Transverse colon (tissue), 4 donors: ENCODE measurements at regions not wholly inside any gene's neighbourhood (a gene's known extent, or its start where the extent isn't known, plus 50 kb on each side); places are given as distances from the start of the nearest gene placed in this dataset.

Experiments used
- DNase-seq: peaks from one replicate; pipeline ENCODE4 v3.0.0-alpha.2; 2019
- H3K27ac ChIP-seq, 4 donors: fragments of 200-600 bp; sonication (generic); 2 replicates each; pipeline ENCODE4 v1.5.1; 2016 to 2018; ENCODE audit warnings: inconsistent platforms in 4 of 4
- H3K27me3 ChIP-seq: fragments of 200-600 bp; sonication (generic); 2 replicates; pipeline ENCODE4 v1.5.1; 2017; ENCODE audit warnings: inconsistent platforms
- H3K36me3 ChIP-seq, 4 donors: fragments of 200-600 bp; sonication (generic); 2 replicates each; pipeline ENCODE4 v1.5.1; 2017 to 2019; ENCODE audit warnings: inconsistent platforms in 4 of 4
- H3K4me1 ChIP-seq, 4 donors: fragments of 200-600 bp; sonication (generic); 2 replicates each; pipeline ENCODE4 v1.5.1; 2017 to 2020; ENCODE audit warnings: inconsistent platforms in 4 of 4
- H3K4me3 ChIP-seq, 4 donors: fragments of 200-600 bp; sonication (generic); 1 replicate in 1 of 4; 2 replicates in 3 of 4; pipeline versions ENCODE4 v1.5.1 to v1.6.1; 2017 to 2019; ENCODE audit warnings: inconsistent platforms in 4 of 4
- H3K9me3 ChIP-seq, 2 donors: fragments of 200-600 bp; sonication (generic); 2 replicates each; pipeline ENCODE4 v1.5.1; 2017 to 2019; ENCODE audit warnings: inconsistent platforms in 2 of 2
- CTCF ChIP-seq, 5 experiments: fragments of 200-600 bp in 3 of 5; fragments of 450-650 bp in 2 of 5; sonication (generic) in 3 of 5; IDR thresholded peaks; 1 replicate in 2 of 5; 2 replicates in 3 of 5; pipeline ENCODE4 v1.5.1; 2016 to 2017; ENCODE audit warnings: antibody characterized with exemption in 5 of 5, inconsistent platforms in 3 of 5, mild to moderate bottlenecking in 2 of 5, moderate library complexity in 1 of 5
- EP300 ChIP-seq: sonication (generic); formaldehyde crosslinking; IDR thresholded peaks from one replicate; pipeline ENCODE4 v1.6.1; 2017; ENCODE audit warnings: antibody characterized with exemption, low read depth
- POLR2A ChIP-seq: fragments of 450-650 bp; IDR thresholded peaks from one replicate; pipeline ENCODE4 v1.6.1; 2016; ENCODE audit warnings: antibody characterized with exemption, mild to moderate bottlenecking, moderate library complexity
- POLR2AphosphoS5 ChIP-seq, 3 donors: sonication (generic); formaldehyde crosslinking; IDR thresholded peaks; one replicate each; pipeline ENCODE4 v1.6.1; 2016; ENCODE audit warnings: antibody characterized with exemption in 3 of 3
- whole genome bisulfite sequencing, 2 donors: methylation state at CpG; one replicate each; pipeline ENCODE4 v1.1.5; 2018; ENCODE audit warnings: low coverage in 1 of 2; 5-methylcytosine and 5-hydroxymethylcytosine counted together
- in situ Hi-C, 4 donors: fragments of 200-750 bp; cut with MboI; loops; one replicate each; pipeline versions ENCODE4 v1.15.0 to v1.15.1; 2017; ENCODE audit warnings: low sequenced_read_pairs in 3 of 4, low pct_ligation_motif_present in 1 of 4, low pct_unique_long_range_greater_than_20kb in 1 of 4
- intact Hi-C: fragments of 100-400 bp; cut with DNase I; formaldehyde crosslinking; loops from one replicate; pipeline ENCODE4 v1.15.1; 2023; ENCODE audit warnings: low total_unique reads

- TF ChIP-seq POLR2A = no peak
- TF ChIP-seq CTCF (IDR thresholded peaks at IDR 0.05) = no peak
- no peak for TF ChIP-seq EP300
- no peak for TF ChIP-seq POLR2AphosphoS5 (IDR thresholded peaks at IDR 0.05)
- peaks cover 0 to 6% (median 3%) of the 10 kb centered on the region in 4 donors for H3K4me1 ChIP-seq
- intact Hi-C loops (no loop called here), in situ Hi-C loops (no loop called here)
- H3K27ac ChIP-seq = no peak overlapping the region
- 37 to 48% methylated on average over 2 of the region's 2 CpGs for WGBS, 2 donors
- no peak for DNase-seq
- no peaks in the 10 kb centered on the region for H3K9me3 ChIP-seq
- no peaks in the 10 kb centered on the region for H3K36me3 ChIP-seq
- H3K27me3 ChIP-seq = no peaks in the 10 kb centered on the region
- no peak overlapping the region for H3K4me3 ChIP-seq
These were observed 261.5 kb downstream of the SNX10 start for GRCh38 chr7:26553128-26553527.

DNA sequence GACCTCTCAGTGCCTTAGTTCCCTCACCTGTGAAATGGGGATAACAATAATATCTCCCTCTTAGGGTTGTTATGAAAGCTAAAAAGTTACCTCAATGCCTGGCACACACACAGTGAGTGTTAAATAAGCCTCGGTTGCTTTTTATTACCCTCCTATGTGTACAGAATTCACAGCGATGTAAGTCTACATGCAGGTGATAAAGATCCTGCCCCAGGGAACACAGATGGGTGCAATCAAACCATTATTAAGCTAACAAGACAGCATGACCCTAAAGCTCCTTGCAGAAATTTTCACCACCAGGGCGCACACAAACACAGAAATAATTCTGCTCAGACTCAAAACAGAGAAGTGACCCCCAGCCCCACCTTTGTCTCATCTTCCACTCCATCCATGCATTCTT is 261.9 kb downstream of the SNX10 start:
- no peaks in the 10 kb centered on the region for H3K9me3 ChIP-seq
- no peak overlapping the region for H3K27ac ChIP-seq
- no peak for DNase-seq
- intact Hi-C loops = no loop called here
- TF ChIP-seq CTCF (IDR thresholded peaks at IDR 0.05) (no peak), POLR2A (no peak), EP300 (no peak), POLR2AphosphoS5 (IDR thresholded peaks at IDR 0.05) (no peak)
- in situ Hi-C loops = no loop called here
- H3K4me1 ChIP-seq = peaks cover 0 to 6% (median 3%) of the 10 kb centered on the region in 4 donors
- no peaks in the 10 kb centered on the region for H3K36me3 ChIP-seq
- WGBS, 2 donors = 23 to 46% methylated on average over 2 to 3 of the region's 3 CpGs
- no peak overlapping the region for H3K4me3 ChIP-seq
- no peaks in the 10 kb centered on the region for H3K27me3 ChIP-seq

DNA sequence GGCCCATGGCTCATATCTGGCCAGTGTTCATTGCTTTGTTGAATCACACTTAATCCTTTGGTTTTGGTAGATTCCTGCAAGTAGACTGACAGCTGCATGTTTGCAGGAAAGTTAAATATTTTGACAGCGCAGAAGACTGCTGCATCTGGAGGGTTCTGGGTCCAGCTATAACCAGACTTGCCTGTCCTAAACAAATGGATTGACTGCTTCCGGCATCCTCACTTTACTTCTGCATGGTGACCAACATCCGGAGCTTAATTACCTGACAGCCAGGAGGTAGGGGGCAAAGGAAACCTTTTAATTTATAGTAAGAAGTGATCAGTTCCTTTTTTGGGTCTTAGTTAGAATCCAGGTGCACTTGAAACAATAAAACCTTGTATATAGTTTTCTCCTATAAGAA is 263.3 kb downstream of the SNX10 start:
- Histone ChIP-seq H3K27me3 (no peaks in the 10 kb centered on the region), H3K27ac (no peak overlapping the region), H3K4me1 (peaks cover 0 to 6% (median 3%) of the 10 kb centered on the region in 4 donors), H3K9me3 (no peaks in the 10 kb centered on the region), H3K36me3 (no peaks in the 10 kb centered on the region), H3K4me3 (no peak overlapping the region)
- 31 to 59% methylated on average over 3 of the region's 3 CpGs for WGBS, 2 donors
- TF ChIP-seq POLR2AphosphoS5 (IDR thresholded peaks at IDR 0.05) = no peak
- TF ChIP-seq CTCF (IDR thresholded peaks at IDR 0.05) = no peak
- no peak for TF ChIP-seq POLR2A
- TF ChIP-seq EP300 = no peak
- in situ Hi-C loops = no loop called here
- intact Hi-C loops = no loop called here
- no peak for DNase-seq

- no peak overlapping the region for H3K27ac ChIP-seq
- H3K4me3 ChIP-seq = no peak overlapping the region
- DNase-seq = no peak
- intact Hi-C loops (no loop called here), in situ Hi-C loops (no loop called here)
- TF ChIP-seq POLR2AphosphoS5 (IDR thresholded peaks at IDR 0.05) = no peak
- TF ChIP-seq EP300 = no peak
- no peak for TF ChIP-seq CTCF (IDR thresholded peaks at IDR 0.05)
- H3K9me3 ChIP-seq = no peaks in the 10 kb centered on the region
- H3K4me1 ChIP-seq = peaks cover 0 to 6% (median 3%) of the 10 kb centered on the region in 4 donors
- WGBS, 2 donors = 72 to 73% methylated on average over 6 to 12 of the region's 12 CpGs
- H3K36me3 ChIP-seq = no peaks in the 10 kb centered on the region
- H3K27me3 ChIP-seq = no peaks in the 10 kb centered on the region
These were observed 264.6 kb downstream of the SNX10 start for GRCh38 chr7:26556061-26556881.
